ENCODE measurements at regions not wholly inside any gene's neighbourhood (a gene's known extent, or its start where the extent isn't known, plus 50 kb on each side); places are given as distances from the start of the nearest gene placed in this dataset.

GRCh38 chr13:106152047-106152446, 383.4 kb downstream of the EFNB2 start:
- TF ChIP-seq CTCF (conservative IDR thresholded peaks at IDR 0.05 in 1 of 2, IDR thresholded peaks at IDR 0.05 in 1 of 2; ENCODE audit: extremely low read depth in 1 of 2, insufficient read depth in 1 of 2, low read depth in 1 of 2, low read length in 2 of 2) (no peak), EZH2 (IDR thresholded peaks at IDR 0.05; ENCODE audit: borderline replicate concordance, low read length) (no peak)

Measured in mammary epithelial cell (primary cell).